ENCODE measurements at regions not wholly inside any gene's neighbourhood (a gene's known extent, or its start where the extent isn't known, plus 50 kb on each side); places are given as distances from the start of the nearest gene placed in this dataset.
"Not testable (repeated sequence)": the region's sequence is repeated elsewhere in the genome, so short reads cannot be mapped to it uniquely, and the experiment has no call there.

GRCh38 chr13:22931576-22931975 lies 249.2 kb upstream of the SGCG start:
- POLR2A ChIA-PET: no interaction called here
- H3K27me3 ChIP-seq (ENCODE audit: control insufficient read depth, insufficient read depth, low read length): no peaks in the 10 kb centered on the region
- no peak for TF ChIP-seq CTCF (IDR thresholded peaks at IDR 0.05; ENCODE audit: insufficient read depth, low read depth, low read length)

DNA sequence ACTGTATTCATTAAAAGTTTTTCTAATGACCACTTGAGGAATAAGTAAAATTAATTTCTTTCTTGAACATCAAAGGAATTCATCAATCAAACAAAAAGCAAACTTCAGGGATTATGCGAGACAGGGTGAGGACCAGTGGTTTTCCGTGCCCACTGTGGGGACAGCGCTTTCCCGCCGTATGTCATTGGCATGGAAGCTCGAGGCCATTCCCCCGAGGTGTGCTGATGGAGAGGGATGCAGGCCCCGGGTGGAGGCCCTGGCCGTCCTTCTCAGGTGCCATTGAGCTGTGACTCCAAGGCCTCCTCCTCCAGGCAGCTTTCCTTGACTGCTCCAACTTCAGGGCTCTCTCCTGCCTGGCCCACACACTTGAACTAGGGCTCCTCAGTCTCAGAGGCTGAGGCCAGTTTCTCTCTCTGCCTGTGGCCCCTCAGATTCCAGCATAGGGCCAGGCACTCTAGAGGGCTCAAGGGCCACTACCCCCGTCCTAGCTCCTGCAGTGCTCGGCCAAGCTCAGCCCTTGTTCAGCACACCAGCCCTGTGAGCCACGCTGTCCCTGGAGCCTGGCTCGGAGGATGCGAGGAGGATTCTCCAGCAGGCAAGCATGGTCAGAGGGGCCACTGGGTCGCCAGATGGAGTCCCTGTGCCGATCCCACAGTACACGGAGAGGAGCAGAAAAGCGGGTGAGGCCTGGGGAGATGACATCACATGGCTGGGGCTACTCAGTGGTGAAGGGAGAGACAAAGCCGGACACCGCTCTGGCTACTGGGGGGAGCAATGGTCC lies 248.0 kb upstream of the SGCG start:
- H3K36me3 ChIP-seq (ENCODE audit: control insufficient read depth, insufficient read depth, low read length); POLR2A ChIA-PET; H3K27me3 ChIP-seq (ENCODE audit: control insufficient read depth, insufficient read depth, low read length); DNase-seq (ENCODE audit: low read depth); CTCF ChIA-PET; H3K4me3 ChIP-seq (ENCODE audit: low read depth, low read length): not testable (repeated sequence)

More at GRCh38 chr13:22931576-22931975, 249.2 kb upstream of the SGCG start:
- Histone ChIP-seq H3K4me3 (ENCODE audit: low read depth, low read length) (no peak overlapping the region), H3K36me3 (ENCODE audit: control insufficient read depth, insufficient read depth, low read length) (no peaks in the 10 kb centered on the region)
- no peak for DNase-seq (ENCODE audit: low read depth)
- CTCF ChIA-PET: no interaction called here

GRCh38 chr13:22933571-22934181 lies 247.1 kb upstream of the SGCG start:
- ChIA-PET POLR2A (no interaction called here), CTCF (no interaction called here)
- no peaks in the 10 kb centered on the region for H3K27me3 ChIP-seq (ENCODE audit: control insufficient read depth, insufficient read depth, low read length)
- TF ChIP-seq CTCF (IDR thresholded peaks at IDR 0.05; ENCODE audit: insufficient read depth, low read depth, low read length): no peak
- H3K36me3 ChIP-seq (ENCODE audit: control insufficient read depth, insufficient read depth, low read length): no peaks in the 10 kb centered on the region
- no peak overlapping the region for H3K4me3 ChIP-seq (ENCODE audit: low read depth, low read length)
- DNase-seq (ENCODE audit: low read depth): no peak

DNA sequence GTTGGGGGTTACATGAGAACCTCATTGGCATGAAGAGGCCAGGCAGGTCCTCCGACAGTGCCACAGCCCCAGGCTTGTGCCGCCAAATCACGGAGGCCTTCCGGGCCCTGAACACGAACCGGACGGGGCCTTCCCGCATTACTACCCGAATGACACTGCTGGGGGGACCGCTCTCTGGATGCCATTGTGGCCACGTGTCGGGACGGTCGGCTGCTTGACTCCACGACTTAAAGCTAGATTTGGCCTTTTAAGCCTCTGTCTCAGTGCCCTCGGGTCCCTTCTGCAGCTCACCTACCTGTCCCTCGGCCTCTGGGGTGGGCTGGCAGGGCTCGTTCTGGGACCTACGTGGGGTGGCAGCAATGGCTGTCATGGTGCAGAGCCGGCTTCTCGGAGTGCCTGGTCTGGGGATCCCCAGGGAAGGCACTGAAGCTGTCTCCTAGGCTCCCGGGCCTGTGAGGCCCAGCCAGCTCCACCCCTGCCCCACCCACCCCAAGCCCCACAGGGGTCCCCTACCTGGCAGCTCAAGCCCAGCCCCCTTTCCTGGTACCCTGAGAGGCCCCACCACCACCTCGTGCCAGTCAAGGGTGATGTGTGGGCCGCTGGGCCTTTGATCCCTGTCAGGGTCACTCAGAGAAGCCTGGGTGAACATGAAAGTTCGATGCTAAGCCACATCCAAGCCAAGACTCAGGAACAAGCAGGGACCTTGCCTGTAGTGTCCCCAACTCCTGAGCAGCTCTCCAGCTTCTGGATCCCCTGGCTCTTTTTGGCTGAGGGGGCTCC lies 245.8 kb upstream of the SGCG start:
- TF ChIP-seq CTCF (IDR thresholded peaks at IDR 0.05; ENCODE audit: insufficient read depth, low read depth, low read length): no peak
- Histone ChIP-seq H3K4me3 (ENCODE audit: low read depth, low read length) (no peak overlapping the region), H3K36me3 (ENCODE audit: control insufficient read depth, insufficient read depth, low read length) (no peaks in the 10 kb centered on the region), H3K27me3 (ENCODE audit: control insufficient read depth, insufficient read depth, low read length) (no peaks in the 10 kb centered on the region)
- no peak for DNase-seq (ENCODE audit: low read depth)
- ChIA-PET POLR2A (no interaction called here), CTCF (no interaction called here)

DNA sequence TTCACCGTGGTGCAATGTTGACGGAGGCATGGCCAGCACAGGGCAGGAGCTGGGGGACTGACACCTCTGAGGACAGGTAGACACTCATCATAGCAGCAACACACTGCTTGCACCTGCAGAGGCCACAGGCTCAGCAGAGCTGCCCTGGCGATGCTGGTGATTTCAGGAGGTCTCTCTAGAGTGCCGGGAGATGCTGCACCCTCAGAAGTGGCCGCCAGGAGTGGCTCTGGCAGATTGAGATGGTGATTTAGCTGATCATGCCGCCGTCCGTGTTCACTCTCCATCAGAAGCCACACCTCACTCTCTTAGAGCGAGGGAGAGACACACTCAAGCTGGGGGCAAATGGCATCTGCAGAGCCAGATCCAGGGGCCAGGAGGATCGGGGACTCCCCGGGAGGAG lies 244.6 kb upstream of the SGCG start:
- ChIA-PET POLR2A (no interaction called here), CTCF (no interaction called here)
- H3K4me3 ChIP-seq (ENCODE audit: low read depth, low read length): no peak overlapping the region
- no peaks in the 10 kb centered on the region for H3K27me3 ChIP-seq (ENCODE audit: control insufficient read depth, insufficient read depth, low read length)
- no peak for DNase-seq (ENCODE audit: low read depth)
- no peaks in the 10 kb centered on the region for H3K36me3 ChIP-seq (ENCODE audit: control insufficient read depth, insufficient read depth, low read length)
- no peak for TF ChIP-seq CTCF (IDR thresholded peaks at IDR 0.05; ENCODE audit: insufficient read depth, low read depth, low read length)

Measured in BJ (cell line).